CD4-positive, alpha-beta T cell treated with Interleukin-2 at 100 ng/mL for 4 hours (primary cell): ENCODE measurements at regions not wholly inside any gene's neighbourhood (a gene's known extent, or its start where the extent isn't known, plus 50 kb on each side); places are given as distances from the start of the nearest gene placed in this dataset.

ENCODE experiments used
- DNase-seq: peaks from one replicate; pipeline ENCODE4 v3.0.0-alpha.2; 2020; ENCODE audit warnings: low spot score

- DNase-seq, result no peak
Measured at GRCh38 chr14:97687944-97688630, 890.9 kb downstream of the VRK1 start.

- no peak for DNase-seq
Measured at GRCh38 chr14:97688631-97689336, 891.6 kb downstream of the VRK1 start.

- no peak for DNase-seq
Measured at GRCh38 chr14:97692084-97692483, 894.9 kb downstream of the VRK1 start.

GRCh38 chr14:97695456-97695981, 898.3 kb downstream of the VRK1 start:
- DNase-seq, result no peak

- DNase-seq, result peak; percentile 50
Measured at GRCh38 chr14:97697772-97698171, 900.6 kb downstream of the VRK1 start.

- no peak for DNase-seq
Measured at GRCh38 chr14:97699026-97699425, 901.8 kb downstream of the VRK1 start.

GRCh38 chr14:97703006-97703760, 906.0 kb downstream of the VRK1 start:
- DNase-seq, result peak; percentile 45

- no peak for DNase-seq
Measured at GRCh38 chr14:97704316-97704885, 907.2 kb downstream of the VRK1 start.

- DNase-seq, result no peak
Measured at GRCh38 chr14:97705107-97705506, 907.9 kb downstream of the VRK1 start.

GRCh38 chr14:97705976-97706375, 908.8 kb downstream of the VRK1 start:
- DNase-seq, result peak; percentile 46

- no peak for DNase-seq
Measured at GRCh38 chr14:97706819-97707218, 909.6 kb downstream of the VRK1 start.

- DNase-seq, result peak; percentile 50
Measured at GRCh38 chr14:97707603-97708002, 910.4 kb downstream of the VRK1 start.

GRCh38 chr14:97709552-97709951, 912.4 kb downstream of the VRK1 start:
- peak; percentile 47 for DNase-seq

GRCh38 chr14:97710726-97711125, 913.5 kb downstream of the VRK1 start:
- no peak for DNase-seq

GRCh38 chr14:97712471-97712870, 915.3 kb downstream of the VRK1 start:
- no peak for DNase-seq

- DNase-seq, result peak; percentile 32
Measured at GRCh38 chr14:97713023-97713422, 915.8 kb downstream of the VRK1 start.

GRCh38 chr14:97718886-97719442, 921.8 kb downstream of the VRK1 start:
- peak; percentile 52 for DNase-seq

GRCh38 chr14:97719931-97720330, 922.7 kb downstream of the VRK1 start:
- peak; percentile 70 for DNase-seq

GRCh38 chr14:97723351-97723750, 926.2 kb downstream of the VRK1 start:
- no peak for DNase-seq

GRCh38 chr14:97723819-97724218, 926.6 kb downstream of the VRK1 start:
- no peak for DNase-seq

- DNase-seq, result peak; percentile 58
Measured at GRCh38 chr14:97724265-97724731, 927.1 kb downstream of the VRK1 start.

- no peak for DNase-seq
Measured at GRCh38 chr14:97726676-97727075, 929.5 kb downstream of the VRK1 start.
